Endothelial cell (in vitro differentiated cells): ENCODE measurements at regions not wholly inside any gene's neighbourhood (a gene's known extent, or its start where the extent isn't known, plus 50 kb on each side); places are given as distances from the start of the nearest gene placed in this dataset.

Source experiments
- DNase-seq: peaks from one replicate; pipeline ENCODE4 v3.0.0; 2021; ENCODE audit warnings: low spot score
- H3K27ac Mint-ChIP-seq: one replicate; pipeline ENCODE4 v1.8.0; 2021; ENCODE audit warnings: mixed read lengths, inconsistent platforms; ENCODE audit not compliant: unreplicated experiment
- H3K27me3 Mint-ChIP-seq: one replicate; pipeline ENCODE4 v1.8.0; 2021; ENCODE audit warnings: mild to moderate bottlenecking, moderate library complexity, mixed read lengths, inconsistent platforms; ENCODE audit not compliant: unreplicated experiment
- H3K36me3 Mint-ChIP-seq: one replicate; pipeline ENCODE4 v1.8.0; 2021; ENCODE audit warnings: mild to moderate bottlenecking, low read depth, mixed read lengths, inconsistent platforms; ENCODE audit not compliant: unreplicated experiment
- H3K4me1 Mint-ChIP-seq: one replicate; pipeline ENCODE4 v1.8.0; 2021; ENCODE audit warnings: mild to moderate bottlenecking, mixed read lengths, inconsistent platforms; ENCODE audit not compliant: unreplicated experiment
- H3K4me3 Mint-ChIP-seq: one replicate; pipeline ENCODE4 v1.8.0; 2021; ENCODE audit warnings: mild to moderate bottlenecking, mixed read lengths, inconsistent platforms; ENCODE audit not compliant: unreplicated experiment
- H3K9me3 Mint-ChIP-seq: one replicate; pipeline ENCODE4 v1.8.0; 2021; ENCODE audit warnings: mixed read lengths, inconsistent platforms; ENCODE audit not compliant: unreplicated experiment
- TF ChIP-seq, protein P1 (sequence below): fragments of 200-600 bp; sonication (generic); IDR thresholded peaks from one replicate; pipeline ENCODE4 v1.5.0; 2021; ENCODE audit warnings: antibody characterized with exemption; ENCODE audit not compliant: unreplicated experiment

DNA sequence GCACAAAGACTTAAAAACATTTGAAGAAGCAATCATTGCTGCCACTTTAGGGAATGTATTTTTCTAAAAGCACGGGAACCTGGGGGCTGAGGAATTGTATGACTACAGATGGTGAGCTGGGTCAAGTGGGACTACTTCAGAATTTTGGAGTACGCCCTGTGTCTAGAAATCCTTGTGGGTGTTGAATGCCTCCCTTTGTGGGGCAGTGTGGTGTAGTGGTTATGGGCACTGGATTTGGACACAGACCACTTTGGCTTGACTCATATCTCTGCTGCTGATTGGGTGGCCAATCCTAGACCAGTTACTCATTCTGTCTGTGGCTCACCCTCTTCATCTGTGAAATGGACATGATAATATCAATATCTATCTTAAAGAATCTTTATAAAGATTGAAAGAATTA lies 155.0 kb upstream of the RPS6KA3 start:
- Mint-ChIP-seq H3K27me3 (no peaks in the 10 kb centered on the region), H3K9me3 (no peaks in the 10 kb centered on the region), H3K27ac (no peak overlapping the region), H3K4me3 (no peak overlapping the region), H3K4me1 (no peaks in the 10 kb centered on the region), H3K36me3 (no peaks in the 10 kb centered on the region)
- DNase-seq: no peak
- TF ChIP-seq, protein P1, sequence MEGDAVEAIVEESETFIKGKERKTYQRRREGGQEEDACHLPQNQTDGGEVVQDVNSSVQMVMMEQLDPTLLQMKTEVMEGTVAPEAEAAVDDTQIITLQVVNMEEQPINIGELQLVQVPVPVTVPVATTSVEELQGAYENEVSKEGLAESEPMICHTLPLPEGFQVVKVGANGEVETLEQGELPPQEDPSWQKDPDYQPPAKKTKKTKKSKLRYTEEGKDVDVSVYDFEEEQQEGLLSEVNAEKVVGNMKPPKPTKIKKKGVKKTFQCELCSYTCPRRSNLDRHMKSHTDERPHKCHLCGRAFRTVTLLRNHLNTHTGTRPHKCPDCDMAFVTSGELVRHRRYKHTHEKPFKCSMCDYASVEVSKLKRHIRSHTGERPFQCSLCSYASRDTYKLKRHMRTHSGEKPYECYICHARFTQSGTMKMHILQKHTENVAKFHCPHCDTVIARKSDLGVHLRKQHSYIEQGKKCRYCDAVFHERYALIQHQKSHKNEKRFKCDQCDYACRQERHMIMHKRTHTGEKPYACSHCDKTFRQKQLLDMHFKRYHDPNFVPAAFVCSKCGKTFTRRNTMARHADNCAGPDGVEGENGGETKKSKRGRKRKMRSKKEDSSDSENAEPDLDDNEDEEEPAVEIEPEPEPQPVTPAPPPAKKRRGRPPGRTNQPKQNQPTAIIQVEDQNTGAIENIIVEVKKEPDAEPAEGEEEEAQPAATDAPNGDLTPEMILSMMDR: no peak

DNA sequence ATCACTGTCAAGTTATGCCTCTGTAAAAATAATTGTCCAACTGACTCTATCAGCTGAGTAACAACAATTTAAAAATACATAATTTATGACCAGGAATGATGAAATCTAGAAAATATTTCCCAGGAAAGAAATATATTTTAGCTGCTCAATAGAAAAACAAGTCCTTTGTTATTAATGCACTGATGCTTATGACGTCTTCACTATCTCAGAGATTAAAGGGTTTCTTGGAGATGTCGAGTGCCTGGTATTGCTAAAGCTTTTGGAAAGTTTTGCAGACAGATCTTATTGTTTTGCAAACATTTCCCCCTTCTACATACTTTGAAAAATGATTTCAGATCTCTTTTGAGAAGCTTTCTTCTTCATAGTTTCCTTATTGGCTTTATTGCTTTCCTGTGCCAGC lies 154.6 kb upstream of the RPS6KA3 start:
- no peaks in the 10 kb centered on the region for H3K27me3 Mint-ChIP-seq
- DNase-seq: no peak
- H3K4me3 Mint-ChIP-seq: no peak overlapping the region
- no peak overlapping the region for H3K27ac Mint-ChIP-seq
- H3K9me3 Mint-ChIP-seq: no peaks in the 10 kb centered on the region
- H3K36me3 Mint-ChIP-seq: no peaks in the 10 kb centered on the region
- TF ChIP-seq, protein P1: no peak
- no peaks in the 10 kb centered on the region for H3K4me1 Mint-ChIP-seq

DNA sequence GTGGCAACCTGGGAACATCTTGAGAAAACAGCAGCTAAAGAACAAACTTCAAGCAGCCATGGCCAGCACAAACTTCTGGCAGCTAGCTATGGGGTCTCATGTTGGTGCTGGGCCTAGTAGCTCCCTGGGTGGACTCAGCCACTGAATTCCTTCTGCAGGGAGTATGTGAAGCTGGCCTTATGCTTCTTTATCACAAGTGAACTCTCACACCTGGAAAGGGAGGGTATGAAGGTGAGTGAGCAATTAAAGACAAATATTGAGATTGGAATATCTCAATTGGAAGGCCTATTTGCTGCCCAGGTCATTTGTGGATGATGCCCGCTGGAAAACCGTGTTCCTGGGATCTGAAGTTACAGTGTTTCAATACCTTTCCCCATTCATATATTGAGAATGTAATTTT lies 153.3 kb upstream of the RPS6KA3 start:
- no peak for DNase-seq
- Mint-ChIP-seq H3K36me3 (no peaks in the 10 kb centered on the region), H3K9me3 (no peaks in the 10 kb centered on the region), H3K27me3 (no peaks in the 10 kb centered on the region), H3K27ac (no peak overlapping the region), H3K4me1 (no peaks in the 10 kb centered on the region), H3K4me3 (no peak overlapping the region)
- TF ChIP-seq, protein P1: no peak

DNA sequence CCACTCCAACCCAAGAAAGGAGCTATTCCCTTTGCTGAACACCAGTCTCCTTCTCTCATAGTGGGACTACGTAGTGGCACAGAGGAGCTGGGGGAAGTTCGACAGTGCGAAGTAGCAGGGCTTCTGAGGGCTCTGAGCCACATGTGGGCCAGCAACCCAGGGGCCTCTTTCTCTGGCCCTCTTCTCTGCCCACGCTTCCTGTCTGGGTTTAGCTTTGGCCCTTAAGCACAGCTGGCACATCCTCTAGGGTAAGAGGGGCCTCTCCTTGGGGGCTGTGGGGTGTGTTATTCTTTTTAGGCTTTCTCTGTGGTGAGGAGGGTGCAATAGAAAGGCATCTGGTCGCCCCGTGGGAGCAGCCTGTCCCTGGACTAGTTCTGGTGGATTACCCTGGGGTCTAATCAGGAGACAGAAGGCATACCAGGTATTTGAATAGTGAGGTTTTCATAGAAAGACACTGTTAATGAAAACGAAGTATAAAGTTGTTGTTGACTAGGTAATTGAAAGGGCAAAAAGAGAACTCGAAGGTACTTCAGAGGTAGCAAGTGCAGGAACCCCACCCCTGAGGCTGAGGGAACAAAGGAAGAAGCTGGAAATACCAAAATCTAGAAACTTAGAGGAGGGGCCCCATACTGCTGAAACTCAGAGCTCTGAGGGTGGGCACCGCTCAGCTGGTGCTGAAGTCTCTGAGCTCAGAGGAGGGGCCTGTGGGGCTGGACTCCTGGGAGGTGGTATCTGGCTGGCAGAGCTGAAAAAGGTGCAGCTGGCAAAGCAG lies 151.9 kb upstream of the RPS6KA3 start:
- H3K4me1 Mint-ChIP-seq: no peaks in the 10 kb centered on the region
- no peaks in the 10 kb centered on the region for H3K36me3 Mint-ChIP-seq
- DNase-seq: no peak
- H3K27ac Mint-ChIP-seq: no peak overlapping the region
- H3K4me3 Mint-ChIP-seq: no peak overlapping the region
- TF ChIP-seq, protein P1: no peak
- no peaks in the 10 kb centered on the region for H3K9me3 Mint-ChIP-seq
- no peaks in the 10 kb centered on the region for H3K27me3 Mint-ChIP-seq

DNA sequence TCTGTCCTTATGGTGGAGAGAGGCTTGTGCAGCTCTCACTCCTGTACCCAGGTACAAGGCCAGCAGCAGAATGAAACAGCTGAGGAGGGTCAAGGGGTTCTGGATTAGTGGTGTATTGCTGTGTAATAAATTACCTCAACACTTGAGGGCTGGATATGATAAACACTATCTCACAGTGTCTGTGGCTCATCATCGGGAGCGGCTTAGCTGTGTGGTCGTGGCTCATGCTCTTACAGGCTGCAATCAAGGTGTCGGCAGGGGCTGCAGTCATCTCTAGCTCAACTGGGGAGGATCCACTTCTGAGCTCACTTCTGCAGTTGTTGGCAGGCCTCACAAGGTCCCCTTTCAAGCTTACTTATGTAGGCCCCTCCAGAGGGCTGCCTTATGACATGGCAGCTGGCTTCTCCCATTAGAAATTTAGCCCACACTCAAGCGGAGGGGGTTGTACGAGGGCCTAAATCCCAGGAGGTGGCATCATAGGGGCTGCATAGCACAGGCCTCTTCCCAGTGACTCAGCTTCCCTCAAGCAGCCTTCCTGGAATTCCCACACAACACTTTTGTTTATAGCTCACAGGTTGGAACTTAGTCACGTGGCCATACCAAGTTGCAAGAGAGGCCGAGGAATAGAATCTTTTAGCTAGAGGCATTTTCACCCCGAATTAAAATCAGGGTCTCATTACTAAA lies 148.2 kb upstream of the RPS6KA3 start:
- DNase-seq: no peak
- Mint-ChIP-seq H3K27me3 (no peaks in the 10 kb centered on the region), H3K36me3 (no peaks in the 10 kb centered on the region), H3K4me3 (no peak overlapping the region), H3K9me3 (no peaks in the 10 kb centered on the region), H3K4me1 (no peaks in the 10 kb centered on the region), H3K27ac (no peak overlapping the region)
- TF ChIP-seq, protein P1: no peak
